GM19239 (cell line): ENCODE measurements at regions not wholly inside any gene's neighbourhood (a gene's known extent, or its start where the extent isn't known, plus 50 kb on each side); places are given as distances from the start of the nearest gene placed in this dataset.

Experiments
- DNase-seq: peaks from one replicate; pipeline ENCODE4 v3.0.0; 2011; ENCODE audit warnings: low spot score; ENCODE audit not compliant: insufficient read length
- FAIRE-seq: peaks from 2 replicates; lab custom pipeline; 2011; peaks lifted over from hg19 to GRCh38; lab: Jason Lieb, UNC

GRCh38 chr17:72336026-72336803 is 215.4 kb downstream of the SOX9 start:
- DNase-seq: no peak
- peak; percentile 45 for FAIRE-seq

GRCh38 chr17:72336804-72337070 is 215.9 kb downstream of the SOX9 start:
- DNase-seq (no peak), FAIRE-seq (no peak)

GRCh38 chr17:72338304-72338703 is 217.5 kb downstream of the SOX9 start:
- FAIRE-seq (no peak), DNase-seq (no peak)

- DNase-seq (no peak), FAIRE-seq (no peak)
Measured at GRCh38 chr17:72338847-72339790, 218.3 kb downstream of the SOX9 start.

GRCh38 chr17:72340836-72341235 is 220.0 kb downstream of the SOX9 start:
- FAIRE-seq: no peak
- no peak for DNase-seq

GRCh38 chr17:72342061-72342460 is 221.2 kb downstream of the SOX9 start:
- no peak for FAIRE-seq
- DNase-seq: no peak

GRCh38 chr17:72342627-72343527 is 222.1 kb downstream of the SOX9 start:
- DNase-seq: no peak
- no peak for FAIRE-seq

- FAIRE-seq (no peak), DNase-seq (no peak)
Measured at GRCh38 chr17:72343911-72344310, 223.1 kb downstream of the SOX9 start.

GRCh38 chr17:72344613-72345012 is 223.8 kb downstream of the SOX9 start:
- DNase-seq (no peak), FAIRE-seq (no peak)

GRCh38 chr17:72345088-72345487 is 224.3 kb downstream of the SOX9 start:
- no peak for FAIRE-seq
- DNase-seq: no peak

- DNase-seq: no peak
- FAIRE-seq: no peak
Measured at GRCh38 chr17:72345536-72345935, 224.7 kb downstream of the SOX9 start.

GRCh38 chr17:72346306-72346705 is 225.5 kb downstream of the SOX9 start:
- DNase-seq: no peak
- FAIRE-seq: no peak

GRCh38 chr17:72349011-72349410 is 228.2 kb downstream of the SOX9 start:
- DNase-seq (no peak), FAIRE-seq (no peak)

GRCh38 chr17:72349491-72349995 is 228.7 kb downstream of the SOX9 start:
- no peak for FAIRE-seq
- no peak for DNase-seq

GRCh38 chr17:72350073-72350472 is 229.3 kb downstream of the SOX9 start:
- FAIRE-seq: no peak
- DNase-seq: no peak

- DNase-seq: no peak
Measured at GRCh38 chr17:72351365-72351764, 230.5 kb downstream of the SOX9 start.

GRCh38 chr17:72351884-72352346 is 231.1 kb downstream of the SOX9 start:
- no peak for DNase-seq
- no peak for FAIRE-seq

More at GRCh38 chr17:72351365-72351764, 230.5 kb downstream of the SOX9 start:
- FAIRE-seq: no peak

- FAIRE-seq (no peak), DNase-seq (no peak)
Measured at GRCh38 chr17:72353502-72353901, 232.7 kb downstream of the SOX9 start.

- no peak for FAIRE-seq
- no peak for DNase-seq
Measured at GRCh38 chr17:72354071-72354470, 233.3 kb downstream of the SOX9 start.

- DNase-seq (no peak), FAIRE-seq (no peak)
Measured at GRCh38 chr17:72357764-72358365, 237.0 kb downstream of the SOX9 start.
